ENCODE measurements at regions not wholly inside any gene's neighbourhood (a gene's known extent, or its start where the extent isn't known, plus 50 kb on each side); places are given as distances from the start of the nearest gene placed in this dataset.

GRCh38 chr3:193884027-193884426 lies 251.9 kb upstream of the HES1 start:
- H3K9me3 ChIP-seq (ENCODE audit: insufficient read depth, low read depth, low read length) = no peaks in the 10 kb centered on the region
- H3K9ac ChIP-seq (ENCODE audit: low read depth, low read length, poor library complexity, severe bottlenecking) = no peak overlapping the region
- H3K4me1 ChIP-seq (ENCODE audit: insufficient read depth, low read length, poor library complexity, severe bottlenecking) = peaks cover 49% of the 10 kb centered on the region
- no peak overlapping the region for H3K4me3 ChIP-seq (ENCODE audit: low read length, poor library complexity, severe bottlenecking)
- H3K36me3 ChIP-seq (ENCODE audit: insufficient read depth, low read length) = no peaks in the 10 kb centered on the region
- no peaks in the 10 kb centered on the region for H4K20me1 ChIP-seq (ENCODE audit: insufficient read depth, low read length, poor library complexity, severe bottlenecking)
- no peaks in the 10 kb centered on the region for H3K79me2 ChIP-seq (ENCODE audit: insufficient read depth, low read length)
- no peaks in the 10 kb centered on the region for H3K27me3 ChIP-seq (ENCODE audit: insufficient read depth, low read length, poor library complexity, severe bottlenecking)
- H2AFZ ChIP-seq (ENCODE audit: low read length) = no peak overlapping the region
- H3K4me2 ChIP-seq (ENCODE audit: low read depth, low read length, poor library complexity, severe bottlenecking) = no peak overlapping the region
- TF ChIP-seq CTCF (conservative IDR thresholded peaks at IDR 0.05; ENCODE audit: low read length) = no peak
- TF ChIP-seq EZH2phosphoT487 (IDR thresholded peaks at IDR 0.05; ENCODE audit: borderline replicate concordance) = no peak
- no peaks in the 10 kb centered on the region for H3F3A ChIP-seq (ENCODE audit: low read depth)
- no peaks in the 10 kb centered on the region for H3K9me2 ChIP-seq (replicated peaks; ENCODE audit: low read depth, low read length)

- H3K79me2 ChIP-seq (ENCODE audit: insufficient read depth, low read length) = no peaks in the 10 kb centered on the region
- no peak overlapping the region for H3K4me3 ChIP-seq (ENCODE audit: low read length, poor library complexity, severe bottlenecking)
- no peaks in the 10 kb centered on the region for H4K20me1 ChIP-seq (ENCODE audit: insufficient read depth, low read length, poor library complexity, severe bottlenecking)
- no peak overlapping the region for H3K4me2 ChIP-seq (ENCODE audit: low read depth, low read length, poor library complexity, severe bottlenecking)
- H3K9me3 ChIP-seq (ENCODE audit: insufficient read depth, low read depth, low read length) = no peaks in the 10 kb centered on the region
- H2AFZ ChIP-seq (ENCODE audit: low read length) = no peak overlapping the region
- no peaks in the 10 kb centered on the region; the same call in 1 of the 2 replicates for H3F3A ChIP-seq (ENCODE audit: low read depth)
- no peaks in the 10 kb centered on the region for H3K27me3 ChIP-seq (ENCODE audit: insufficient read depth, low read length, poor library complexity, severe bottlenecking)
- H3K36me3 ChIP-seq (ENCODE audit: insufficient read depth, low read length) = no peaks in the 10 kb centered on the region
- H3K9ac ChIP-seq (ENCODE audit: low read depth, low read length, poor library complexity, severe bottlenecking) = peak overlapping the region; percentile 2
- no peak for TF ChIP-seq CTCF (conservative IDR thresholded peaks at IDR 0.05; ENCODE audit: low read length)
- no peak for TF ChIP-seq EZH2phosphoT487 (IDR thresholded peaks at IDR 0.05; ENCODE audit: borderline replicate concordance)
- no peaks in the 10 kb centered on the region for H3K9me2 ChIP-seq (replicated peaks; ENCODE audit: low read depth, low read length)
- H3K4me1 ChIP-seq (ENCODE audit: insufficient read depth, low read length, poor library complexity, severe bottlenecking) = peaks cover 46% of the 10 kb centered on the region
Observed at GRCh38 chr3:193884652-193885051, 251.3 kb upstream of the HES1 start.

GRCh38 chr3:193885832-193886231 lies 250.1 kb upstream of the HES1 start:
- H3K27me3 ChIP-seq (ENCODE audit: insufficient read depth, low read length, poor library complexity, severe bottlenecking) = no peaks in the 10 kb centered on the region
- H3K4me1 ChIP-seq (ENCODE audit: insufficient read depth, low read length, poor library complexity, severe bottlenecking) = peaks cover 41% of the 10 kb centered on the region
- no peak overlapping the region for H3K9ac ChIP-seq (ENCODE audit: low read depth, low read length, poor library complexity, severe bottlenecking)
- H3K4me2 ChIP-seq (ENCODE audit: low read depth, low read length, poor library complexity, severe bottlenecking) = no peak overlapping the region
- peak overlapping the region; percentile 71; the same call in 1 of the 2 replicates for H2AFZ ChIP-seq (ENCODE audit: low read length)
- no peaks in the 10 kb centered on the region for H3K9me3 ChIP-seq (ENCODE audit: insufficient read depth, low read depth, low read length)
- H3K9me2 ChIP-seq (replicated peaks; ENCODE audit: low read depth, low read length) = no peaks in the 10 kb centered on the region
- no peak overlapping the region for H3K4me3 ChIP-seq (ENCODE audit: low read length, poor library complexity, severe bottlenecking)
- H4K20me1 ChIP-seq (ENCODE audit: insufficient read depth, low read length, poor library complexity, severe bottlenecking) = no peaks in the 10 kb centered on the region
- H3K36me3 ChIP-seq (ENCODE audit: insufficient read depth, low read length) = no peaks in the 10 kb centered on the region
- no peaks in the 10 kb centered on the region; the same call in 1 of the 2 replicates for H3F3A ChIP-seq (ENCODE audit: low read depth)
- no peaks in the 10 kb centered on the region for H3K79me2 ChIP-seq (ENCODE audit: insufficient read depth, low read length)
- TF ChIP-seq CTCF (conservative IDR thresholded peaks at IDR 0.05; ENCODE audit: low read length) = no peak
- TF ChIP-seq EZH2phosphoT487 (IDR thresholded peaks at IDR 0.05; ENCODE audit: borderline replicate concordance) = no peak
